Neural cell (in vitro differentiated cells): ENCODE measurements at regions not wholly inside any gene's neighbourhood (a gene's known extent, or its start where the extent isn't known, plus 50 kb on each side); places are given as distances from the start of the nearest gene placed in this dataset.
"Not testable (repeated sequence)": the region's sequence is repeated elsewhere in the genome, so short reads cannot be mapped to it uniquely, and the experiment has no call there.

Experiments
- H2AFZ ChIP-seq: fragments of 200-600, 300-800 bp; sonication (generic), shearing (Covaris generic); 2 replicates; pipeline ENCODE4 v1.6.0; 2014; ENCODE audit warnings: low read depth, mild to moderate bottlenecking, antibody characterized with exemption, low read length, moderate library complexity
- H3F3A ChIP-seq: fragments of 200-600 bp; shearing (Covaris generic); 2 replicates; pipeline ENCODE4 v1.6.1; 2016; ENCODE audit warnings: mild to moderate bottlenecking, moderate library complexity, mixed read lengths, antibody characterized with exemption, low read length; ENCODE audit not compliant: insufficient read depth, poor library complexity, severe bottlenecking
- H3K27ac ChIP-seq: fragments of 200-600, 300-800 bp; sonication (generic), shearing (Covaris generic); 2 replicates; pipeline ENCODE4 v1.5.1; 2014; ENCODE audit warnings: mild to moderate bottlenecking, low read length, moderate library complexity
- H3K27me3 ChIP-seq: fragments of 300-800, 200-600 bp; sonication (generic), shearing (Covaris generic); 2 replicates; pipeline ENCODE4 v1.6.0; 2014; ENCODE audit warnings: mild to moderate bottlenecking, low read depth, low read length, moderate library complexity; ENCODE audit not compliant: insufficient read depth
- H3K36me3 ChIP-seq: fragments of 300-800, 200-600 bp; sonication (generic), shearing (Covaris generic); 2 replicates; pipeline ENCODE4 v1.5.1; 2014; ENCODE audit warnings: mild to moderate bottlenecking, antibody characterized with exemption, low read length, moderate library complexity; ENCODE audit not compliant: insufficient read depth
- H3K4me2 ChIP-seq: fragments of 300-800, 200-600 bp; sonication (generic), shearing (Covaris generic); 2 replicates; pipeline ENCODE4 v1.6.0; 2014; ENCODE audit warnings: mild to moderate bottlenecking, low read length
- H3K4me3 ChIP-seq: fragments of 300-800, 200-600 bp; sonication (generic), shearing (Covaris generic); 2 replicates; pipeline ENCODE4 v1.5.1; 2014; ENCODE audit warnings: mild to moderate bottlenecking, low read length, moderate library complexity
- H3K79me2 ChIP-seq: fragments of 200-600 bp; shearing (Covaris generic); replicated peaks from 2 replicates; pipeline ENCODE4 v1.6.0; 2014; ENCODE audit warnings: mild to moderate bottlenecking, low read length, moderate library complexity; ENCODE audit not compliant: insufficient read depth
- H3K9ac ChIP-seq: fragments of 300-800, 200-600 bp; sonication (generic), shearing (Covaris generic); 2 replicates; pipeline ENCODE4 v1.6.1; 2016; ENCODE audit warnings: mild to moderate bottlenecking, low read length, mixed read lengths
- H3K9me2 ChIP-seq: fragments of 200-600 bp; shearing (Covaris generic); 2 replicates; pipeline ENCODE4 v1.6.1; 2016; ENCODE audit warnings: mild to moderate bottlenecking, low read length, mixed read lengths; ENCODE audit not compliant: insufficient read depth
- H3K9me3 ChIP-seq: fragments of 200-600, 300-800 bp; sonication (generic), shearing (Covaris generic); 2 replicates; pipeline ENCODE4 v1.6.1; 2016; ENCODE audit warnings: mild to moderate bottlenecking, mixed run types, low read length, moderate library complexity, mixed read lengths
- H4K20me1 ChIP-seq: fragments of 200-600 bp; shearing (Covaris generic); 2 replicates; pipeline ENCODE4 v1.6.1; 2016; ENCODE audit warnings: mild to moderate bottlenecking, mixed run types; ENCODE audit not compliant: insufficient read depth
- EP300 ChIP-seq: fragments of 450-650 bp; conservative IDR thresholded peaks from 2 replicates; pipeline ENCODE4 v1.6.1; 2014; ENCODE audit warnings: antibody characterized with exemption, mild to moderate bottlenecking, moderate library complexity; ENCODE audit not compliant: poor library complexity, severe bottlenecking
- EZH2 ChIP-seq: fragments of 200-600, 300-800 bp; shearing (Covaris generic), sonication (generic); IDR thresholded peaks from 2 replicates; pipeline ENCODE4 v1.6.1; 2014; ENCODE audit warnings: antibody characterized with exemption, low read length, borderline replicate concordance, mild to moderate bottlenecking; ENCODE audit not compliant: insufficient read depth, poor library complexity, severe bottlenecking
- MXI1 ChIP-seq: fragments of 450-650 bp; conservative IDR thresholded peaks from 2 replicates; pipeline ENCODE4 v1.6.1; 2014; ENCODE audit warnings: antibody characterized with exemption, mild to moderate bottlenecking; ENCODE audit not compliant: poor library complexity, severe bottlenecking
- POLR2AphosphoS5 ChIP-seq: IDR thresholded peaks from 2 replicates; pipeline ENCODE4 v1.6.1; 2012
- RAD21 ChIP-seq: fragments of 450-650 bp; conservative IDR thresholded peaks from 2 replicates; pipeline ENCODE4 v1.6.1; 2014; ENCODE audit warnings: antibody characterized with exemption, mild to moderate bottlenecking, moderate library complexity
- SMC3 ChIP-seq: fragments of 450-650 bp; conservative IDR thresholded peaks from 2 replicates; pipeline ENCODE4 v1.6.1; 2014; ENCODE audit warnings: antibody characterized with exemption, mild to moderate bottlenecking, moderate library complexity; ENCODE audit not compliant: poor library complexity
- TAF1 ChIP-seq: IDR thresholded peaks from 2 replicates; pipeline ENCODE4 v1.6.1; 2012; ENCODE audit warnings: low read depth
- TF ChIP-seq, protein P1 (sequence below): fragments of 450-650 bp; IDR thresholded peaks from 2 replicates; pipeline ENCODE4 v1.5.1; 2014; ENCODE audit warnings: antibody characterized with exemption, mild to moderate bottlenecking, moderate library complexity; ENCODE audit not compliant: poor library complexity, severe bottlenecking
- TF ChIP-seq, protein P2 (sequence below): IDR thresholded peaks from 2 replicates; pipeline ENCODE4 v1.6.1; 2012; ENCODE audit warnings: borderline replicate concordance

DNA sequence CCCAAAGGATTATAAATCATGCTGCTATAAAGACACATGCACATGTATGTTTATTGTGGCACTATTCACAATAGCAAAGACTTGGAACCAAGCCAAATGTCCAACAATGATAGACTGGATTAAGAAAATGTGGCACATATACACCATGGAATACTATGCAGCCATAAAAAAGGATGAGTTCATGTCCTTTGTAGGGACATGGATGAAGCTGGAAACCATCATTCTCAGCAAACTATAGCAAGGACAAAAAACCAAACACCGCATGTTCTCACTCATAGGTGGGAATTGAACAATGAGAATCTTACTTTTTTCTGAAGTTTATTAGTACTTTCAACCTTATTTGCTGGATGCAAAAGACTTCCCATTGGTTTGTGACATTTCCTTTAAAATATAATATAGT lies 101.0 kb upstream of the TBX18 start:
- H3K27ac ChIP-seq, H3K27me3 ChIP-seq, H3K36me3 ChIP-seq, H3K9me3 ChIP-seq, H3K9me2 ChIP-seq, H4K20me1 ChIP-seq, H3K9ac ChIP-seq, H3K4me3 ChIP-seq, H2AFZ ChIP-seq, H3F3A ChIP-seq, H3K79me2 ChIP-seq, H3K4me2 ChIP-seq: not testable (repeated sequence)

DNA sequence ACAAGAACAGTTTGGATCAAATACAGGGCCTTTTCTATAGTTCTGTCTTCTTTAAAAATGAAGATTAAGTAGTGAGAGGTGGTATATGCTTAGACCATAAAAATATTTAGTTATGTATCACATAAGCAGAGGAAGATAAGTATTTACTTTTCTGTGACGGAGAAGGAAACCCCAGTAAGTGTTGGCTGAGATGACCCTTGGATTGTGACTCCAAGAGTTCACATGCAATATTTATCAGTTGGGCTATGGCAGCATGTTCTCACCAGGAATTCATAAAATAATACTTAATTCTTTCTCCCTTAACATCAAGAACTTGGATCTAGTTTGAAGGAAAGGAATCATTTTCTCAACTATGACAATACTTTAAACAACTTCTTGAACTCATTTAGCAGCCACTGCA lies 98.4 kb upstream of the TBX18 start:
- no peaks in the 10 kb centered on the region for H3F3A ChIP-seq
- no peak overlapping the region for H3K4me3 ChIP-seq
- H3K79me2 ChIP-seq: no peaks in the 10 kb centered on the region
- no peaks in the 10 kb centered on the region for H3K36me3 ChIP-seq
- H3K9me3 ChIP-seq: no peaks in the 10 kb centered on the region
- no peak overlapping the region for H2AFZ ChIP-seq
- no peaks in the 10 kb centered on the region for H3K27me3 ChIP-seq
- no peaks in the 10 kb centered on the region for H3K9me2 ChIP-seq
- no peak overlapping the region for H3K4me2 ChIP-seq
- no peak overlapping the region for H3K27ac ChIP-seq
- TF ChIP-seq TAF1 (no peak), EZH2 (no peak), SMC3 (no peak), EP300 (no peak), POLR2AphosphoS5 (no peak), RAD21 (no peak), MXI1 (no peak)
- TF ChIP-seq, protein P1, sequence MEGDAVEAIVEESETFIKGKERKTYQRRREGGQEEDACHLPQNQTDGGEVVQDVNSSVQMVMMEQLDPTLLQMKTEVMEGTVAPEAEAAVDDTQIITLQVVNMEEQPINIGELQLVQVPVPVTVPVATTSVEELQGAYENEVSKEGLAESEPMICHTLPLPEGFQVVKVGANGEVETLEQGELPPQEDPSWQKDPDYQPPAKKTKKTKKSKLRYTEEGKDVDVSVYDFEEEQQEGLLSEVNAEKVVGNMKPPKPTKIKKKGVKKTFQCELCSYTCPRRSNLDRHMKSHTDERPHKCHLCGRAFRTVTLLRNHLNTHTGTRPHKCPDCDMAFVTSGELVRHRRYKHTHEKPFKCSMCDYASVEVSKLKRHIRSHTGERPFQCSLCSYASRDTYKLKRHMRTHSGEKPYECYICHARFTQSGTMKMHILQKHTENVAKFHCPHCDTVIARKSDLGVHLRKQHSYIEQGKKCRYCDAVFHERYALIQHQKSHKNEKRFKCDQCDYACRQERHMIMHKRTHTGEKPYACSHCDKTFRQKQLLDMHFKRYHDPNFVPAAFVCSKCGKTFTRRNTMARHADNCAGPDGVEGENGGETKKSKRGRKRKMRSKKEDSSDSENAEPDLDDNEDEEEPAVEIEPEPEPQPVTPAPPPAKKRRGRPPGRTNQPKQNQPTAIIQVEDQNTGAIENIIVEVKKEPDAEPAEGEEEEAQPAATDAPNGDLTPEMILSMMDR: no peak
- TF ChIP-seq, protein P2, sequence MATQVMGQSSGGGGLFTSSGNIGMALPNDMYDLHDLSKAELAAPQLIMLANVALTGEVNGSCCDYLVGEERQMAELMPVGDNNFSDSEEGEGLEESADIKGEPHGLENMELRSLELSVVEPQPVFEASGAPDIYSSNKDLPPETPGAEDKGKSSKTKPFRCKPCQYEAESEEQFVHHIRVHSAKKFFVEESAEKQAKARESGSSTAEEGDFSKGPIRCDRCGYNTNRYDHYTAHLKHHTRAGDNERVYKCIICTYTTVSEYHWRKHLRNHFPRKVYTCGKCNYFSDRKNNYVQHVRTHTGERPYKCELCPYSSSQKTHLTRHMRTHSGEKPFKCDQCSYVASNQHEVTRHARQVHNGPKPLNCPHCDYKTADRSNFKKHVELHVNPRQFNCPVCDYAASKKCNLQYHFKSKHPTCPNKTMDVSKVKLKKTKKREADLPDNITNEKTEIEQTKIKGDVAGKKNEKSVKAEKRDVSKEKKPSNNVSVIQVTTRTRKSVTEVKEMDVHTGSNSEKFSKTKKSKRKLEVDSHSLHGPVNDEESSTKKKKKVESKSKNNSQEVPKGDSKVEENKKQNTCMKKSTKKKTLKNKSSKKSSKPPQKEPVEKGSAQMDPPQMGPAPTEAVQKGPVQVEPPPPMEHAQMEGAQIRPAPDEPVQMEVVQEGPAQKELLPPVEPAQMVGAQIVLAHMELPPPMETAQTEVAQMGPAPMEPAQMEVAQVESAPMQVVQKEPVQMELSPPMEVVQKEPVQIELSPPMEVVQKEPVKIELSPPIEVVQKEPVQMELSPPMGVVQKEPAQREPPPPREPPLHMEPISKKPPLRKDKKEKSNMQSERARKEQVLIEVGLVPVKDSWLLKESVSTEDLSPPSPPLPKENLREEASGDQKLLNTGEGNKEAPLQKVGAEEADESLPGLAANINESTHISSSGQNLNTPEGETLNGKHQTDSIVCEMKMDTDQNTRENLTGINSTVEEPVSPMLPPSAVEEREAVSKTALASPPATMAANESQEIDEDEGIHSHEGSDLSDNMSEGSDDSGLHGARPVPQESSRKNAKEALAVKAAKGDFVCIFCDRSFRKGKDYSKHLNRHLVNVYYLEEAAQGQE: no peak
- no peak overlapping the region for H3K9ac ChIP-seq
- H4K20me1 ChIP-seq: no peaks in the 10 kb centered on the region

DNA sequence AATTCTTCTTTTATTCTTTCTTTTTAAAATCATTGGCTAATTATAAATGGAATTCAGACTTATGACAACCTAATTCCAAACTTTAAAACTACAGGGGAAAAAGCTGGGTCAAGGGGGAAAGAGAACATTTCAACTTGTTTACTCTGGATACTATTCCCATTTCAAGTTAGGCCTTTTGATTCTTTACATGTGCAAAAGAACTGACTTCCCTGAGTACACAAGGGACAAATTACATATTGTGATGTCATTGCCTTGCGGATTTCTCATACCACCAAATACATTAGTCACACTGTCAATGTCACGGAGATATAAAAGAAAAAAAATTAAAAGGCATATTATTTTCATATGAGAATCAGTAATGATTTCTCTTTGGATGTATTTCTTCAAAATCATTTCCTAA lies 96.5 kb upstream of the TBX18 start:
- H3K9me2 ChIP-seq: no peaks in the 10 kb centered on the region
- H3K27me3 ChIP-seq: no peaks in the 10 kb centered on the region
- H2AFZ ChIP-seq: no peak overlapping the region
- H3K9ac ChIP-seq: no peak overlapping the region
- H3F3A ChIP-seq: no peaks in the 10 kb centered on the region
- TF ChIP-seq RAD21: no peak
- H3K4me3 ChIP-seq: no peak overlapping the region
- no peak overlapping the region for H3K27ac ChIP-seq
- no peaks in the 10 kb centered on the region for H3K79me2 ChIP-seq
- H3K9me3 ChIP-seq: no peaks in the 10 kb centered on the region
- H3K36me3 ChIP-seq: no peaks in the 10 kb centered on the region
- no peaks in the 10 kb centered on the region for H4K20me1 ChIP-seq
- no peak overlapping the region for H3K4me2 ChIP-seq
